ENCODE measurements at regions not wholly inside any gene's neighbourhood (a gene's known extent, or its start where the extent isn't known, plus 50 kb on each side); places are given as distances from the start of the nearest gene placed in this dataset.

DNA sequence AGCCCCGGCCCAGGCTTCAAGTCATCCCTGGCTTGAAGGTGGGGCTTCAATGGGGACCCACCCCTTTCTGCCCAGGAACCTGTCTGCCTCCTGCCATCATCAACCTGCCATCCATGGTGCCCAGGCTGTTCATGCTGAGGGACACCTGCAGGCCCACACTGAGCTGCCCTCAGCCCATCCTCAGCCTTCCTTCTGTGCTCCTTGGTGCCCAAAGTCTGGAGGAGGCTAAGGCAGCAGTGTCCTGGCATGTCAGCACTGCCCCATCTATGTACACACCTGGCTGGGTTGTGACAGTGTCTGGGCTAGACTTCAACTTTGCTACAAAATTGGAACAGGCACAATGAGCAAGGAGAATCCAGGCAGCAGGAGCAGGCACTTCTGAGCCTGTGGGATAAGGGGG, 745.3 kb upstream of the EPHA6 start:
- WGBS, 2 donors, result 80 to 97% methylated on average over 1 of the region's 1 CpG
- Histone ChIP-seq H3K9ac (ENCODE audit: insufficient read depth in 1 of 2, low read length in 2 of 2) (no peak overlapping the region), H3K4me3 (no peak overlapping the region), H3K9me3 (ENCODE audit: control insufficient read depth in 4 of 4, insufficient read depth in 3 of 4, low read length in 3 of 4) (peaks cover 0 to 8% (median under 1%) of the 10 kb centered on the region in 4 donors), H3K36me3 (ENCODE audit: control insufficient read depth in 4 of 4, insufficient read depth in 4 of 4, low read length in 4 of 4) (no peaks in the 10 kb centered on the region), H3K4me1 (ENCODE audit: control insufficient read depth in 5 of 5, insufficient read depth in 5 of 5, low read length in 5 of 5) (no peaks in the 10 kb centered on the region), H3K27me3 (ENCODE audit: control insufficient read depth in 3 of 3, insufficient read depth in 3 of 3, low read length in 2 of 3) (no peaks in the 10 kb centered on the region), H3K27ac (ENCODE audit: low read depth in 1 of 2, low read length in 1 of 2) (no peak overlapping the region)
- no peak for TF ChIP-seq CTCF (IDR thresholded peaks at IDR 0.05; ENCODE audit: control extremely low read depth, extremely low read depth)
- no peak for ATAC-seq (ENCODE audit: insufficient read depth, low FRiP score)
- DNase-seq, result no peak

DNA sequence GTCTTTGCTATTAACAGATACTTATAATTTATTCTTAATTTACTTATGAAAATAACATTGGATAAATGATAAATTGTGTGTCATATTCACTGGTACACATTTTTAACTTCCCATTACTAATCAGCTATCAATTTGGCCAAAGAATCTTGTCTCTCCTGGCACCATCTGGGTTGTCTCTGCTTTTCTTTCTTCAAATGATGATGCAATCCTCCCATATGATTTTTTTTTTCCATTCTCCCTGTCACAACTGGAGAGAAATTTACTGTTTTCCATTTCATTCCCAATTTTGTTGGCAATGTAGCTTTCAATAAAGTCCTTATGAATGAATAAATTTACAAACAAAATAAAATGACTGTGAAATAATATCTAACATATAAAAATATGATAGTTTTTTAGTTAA, 743.7 kb upstream of the EPHA6 start:
- no peak for ATAC-seq (ENCODE audit: insufficient read depth, low FRiP score)
- Histone ChIP-seq H3K4me3 (no peak overlapping the region), H3K27ac (ENCODE audit: low read depth in 1 of 2, low read length in 1 of 2) (no peak overlapping the region), H3K9ac (ENCODE audit: insufficient read depth in 1 of 2, low read length in 2 of 2) (no peak overlapping the region), H3K9me3 (ENCODE audit: control insufficient read depth in 4 of 4, insufficient read depth in 3 of 4, low read length in 3 of 4) (peaks cover 0 to 8% (median 1%) of the 10 kb centered on the region in 4 donors), H3K4me1 (ENCODE audit: control insufficient read depth in 5 of 5, insufficient read depth in 5 of 5, low read length in 5 of 5) (no peaks in the 10 kb centered on the region), H3K36me3 (ENCODE audit: control insufficient read depth in 4 of 4, insufficient read depth in 4 of 4, low read length in 4 of 4) (no peaks in the 10 kb centered on the region), H3K27me3 (ENCODE audit: control insufficient read depth in 3 of 3, insufficient read depth in 3 of 3, low read length in 2 of 3) (no peaks in the 10 kb centered on the region)
- TF ChIP-seq CTCF (IDR thresholded peaks at IDR 0.05; ENCODE audit: control extremely low read depth, extremely low read depth), result no peak
- DNase-seq, result no peak

GRCh38 chr3:96071097-96071496, 743.3 kb upstream of the EPHA6 start:
- no peaks in the 10 kb centered on the region for H3K4me1 ChIP-seq (ENCODE audit: control insufficient read depth in 5 of 5, insufficient read depth in 5 of 5, low read length in 5 of 5)
- H3K27ac ChIP-seq (ENCODE audit: low read depth in 1 of 2, low read length in 1 of 2), result no peak overlapping the region
- no peak overlapping the region for H3K9ac ChIP-seq (ENCODE audit: insufficient read depth in 1 of 2, low read length in 2 of 2)
- WGBS, 2 donors, result 72 to 78% methylated on average over 5 of the region's 5 CpGs
- H3K27me3 ChIP-seq (ENCODE audit: control insufficient read depth in 3 of 3, insufficient read depth in 3 of 3, low read length in 2 of 3), result no peaks in the 10 kb centered on the region
- no peaks in the 10 kb centered on the region for H3K36me3 ChIP-seq (ENCODE audit: control insufficient read depth in 4 of 4, insufficient read depth in 4 of 4, low read length in 4 of 4)
- H3K9me3 ChIP-seq (ENCODE audit: control insufficient read depth in 4 of 4, insufficient read depth in 3 of 4, low read length in 3 of 4), result peaks cover 0 to 8% (median 1%) of the 10 kb centered on the region in 4 donors
- ATAC-seq (ENCODE audit: insufficient read depth, low FRiP score) (no peak), DNase-seq (no peak)
- no peak for TF ChIP-seq CTCF (IDR thresholded peaks at IDR 0.05; ENCODE audit: control extremely low read depth, extremely low read depth)
- H3K4me3 ChIP-seq, result no peak overlapping the region

- Histone ChIP-seq H3K4me3 (no peak overlapping the region), H3K9me3 (ENCODE audit: control insufficient read depth in 4 of 4, insufficient read depth in 3 of 4, low read length in 3 of 4) (peaks cover 0 to 8% (median 1%) of the 10 kb centered on the region in 4 donors), H3K27me3 (ENCODE audit: control insufficient read depth in 3 of 3, insufficient read depth in 3 of 3, low read length in 2 of 3) (no peaks in the 10 kb centered on the region), H3K36me3 (ENCODE audit: control insufficient read depth in 4 of 4, insufficient read depth in 4 of 4, low read length in 4 of 4) (no peaks in the 10 kb centered on the region), H3K4me1 (ENCODE audit: control insufficient read depth in 5 of 5, insufficient read depth in 5 of 5, low read length in 5 of 5) (no peaks in the 10 kb centered on the region), H3K27ac (ENCODE audit: low read depth in 1 of 2, low read length in 1 of 2) (no peak overlapping the region), H3K9ac (ENCODE audit: insufficient read depth in 1 of 2, low read length in 2 of 2) (no peak overlapping the region)
- no peak for TF ChIP-seq CTCF (IDR thresholded peaks at IDR 0.05; ENCODE audit: control extremely low read depth, extremely low read depth)
- DNase-seq, result no peak
- ATAC-seq (ENCODE audit: insufficient read depth, low FRiP score), result no peak
Observed at GRCh38 chr3:96072226-96072625, 742.2 kb upstream of the EPHA6 start.
